Endothelial cell (in vitro differentiated cells): ENCODE measurements at regions not wholly inside any gene's neighbourhood (a gene's known extent, or its start where the extent isn't known, plus 50 kb on each side); places are given as distances from the start of the nearest gene placed in this dataset.

Source experiments
- DNase-seq: peaks from one replicate; pipeline ENCODE4 v3.0.0; 2021; ENCODE audit warnings: low spot score
- H3K27ac Mint-ChIP-seq: one replicate; pipeline ENCODE4 v1.8.0; 2021; ENCODE audit warnings: mixed read lengths, inconsistent platforms; ENCODE audit not compliant: unreplicated experiment
- H3K27me3 Mint-ChIP-seq: one replicate; pipeline ENCODE4 v1.8.0; 2021; ENCODE audit warnings: mild to moderate bottlenecking, moderate library complexity, mixed read lengths, inconsistent platforms; ENCODE audit not compliant: unreplicated experiment
- H3K36me3 Mint-ChIP-seq: one replicate; pipeline ENCODE4 v1.8.0; 2021; ENCODE audit warnings: mild to moderate bottlenecking, low read depth, mixed read lengths, inconsistent platforms; ENCODE audit not compliant: unreplicated experiment
- H3K4me1 Mint-ChIP-seq: one replicate; pipeline ENCODE4 v1.8.0; 2021; ENCODE audit warnings: mild to moderate bottlenecking, mixed read lengths, inconsistent platforms; ENCODE audit not compliant: unreplicated experiment
- H3K4me3 Mint-ChIP-seq: one replicate; pipeline ENCODE4 v1.8.0; 2021; ENCODE audit warnings: mild to moderate bottlenecking, mixed read lengths, inconsistent platforms; ENCODE audit not compliant: unreplicated experiment
- H3K9me3 Mint-ChIP-seq: one replicate; pipeline ENCODE4 v1.8.0; 2021; ENCODE audit warnings: mixed read lengths, inconsistent platforms; ENCODE audit not compliant: unreplicated experiment
- CTCF ChIP-seq: fragments of 200-600 bp; sonication (generic); IDR thresholded peaks from one replicate; pipeline ENCODE4 v1.5.0; 2021; ENCODE audit warnings: antibody characterized with exemption; ENCODE audit not compliant: unreplicated experiment

- TF ChIP-seq CTCF = no peak
- no peak for DNase-seq
- Mint-ChIP-seq H3K4me1 (no peaks in the 10 kb centered on the region), H3K27ac (no peak overlapping the region), H3K9me3 (peaks cover 36% of the 10 kb centered on the region), H3K27me3 (peaks cover 2% of the 10 kb centered on the region), H3K4me3 (no peak overlapping the region), H3K36me3 (peaks cover 4% of the 10 kb centered on the region)
These were observed 133.5 kb upstream of the TMEM132C start for GRCh38 chr12:128133321-128134073.

GRCh38 chr12:128137140-128137539, 129.8 kb upstream of the TMEM132C start:
- DNase-seq = no peak
- no peaks in the 10 kb centered on the region for H3K36me3 Mint-ChIP-seq
- TF ChIP-seq CTCF = no peak
- H3K27ac Mint-ChIP-seq = no peak overlapping the region
- no peaks in the 10 kb centered on the region for H3K4me1 Mint-ChIP-seq
- H3K9me3 Mint-ChIP-seq = peaks cover 24% of the 10 kb centered on the region
- no peak overlapping the region for H3K4me3 Mint-ChIP-seq
- no peaks in the 10 kb centered on the region for H3K27me3 Mint-ChIP-seq

GRCh38 chr12:128138125-128138524, 128.8 kb upstream of the TMEM132C start:
- Mint-ChIP-seq H3K4me1 (no peaks in the 10 kb centered on the region), H3K27me3 (no peaks in the 10 kb centered on the region), H3K27ac (no peak overlapping the region), H3K4me3 (no peak overlapping the region), H3K9me3 (peaks cover 24% of the 10 kb centered on the region), H3K36me3 (no peaks in the 10 kb centered on the region)
- no peak for DNase-seq
- no peak for TF ChIP-seq CTCF

- H3K4me1 Mint-ChIP-seq = no peaks in the 10 kb centered on the region
- no peaks in the 10 kb centered on the region for H3K36me3 Mint-ChIP-seq
These were observed 126.4 kb upstream of the TMEM132C start for GRCh38 chr12:128140551-128140950.

More at GRCh38 chr12:128140551-128140950, 126.4 kb upstream of the TMEM132C start:
- H3K4me3 Mint-ChIP-seq = no peak overlapping the region
- H3K27ac Mint-ChIP-seq = no peak overlapping the region
- H3K9me3 Mint-ChIP-seq = peaks cover 21% of the 10 kb centered on the region
- no peaks in the 10 kb centered on the region for H3K27me3 Mint-ChIP-seq
- no peak for DNase-seq
- TF ChIP-seq CTCF = no peak
